GM18858 (cell line): ENCODE measurements at regions not wholly inside any gene's neighbourhood (a gene's known extent, or its start where the extent isn't known, plus 50 kb on each side); places are given as distances from the start of the nearest gene placed in this dataset.
"Not testable (repeated sequence)": the region's sequence is repeated elsewhere in the genome, so short reads cannot be mapped to it uniquely, and the experiment has no call there.

ENCODE experiments used
- ATAC-seq: cut with Tn5 transposase; IDR thresholded peaks from one replicate; pipeline ENCODE4 v1.9.1; 2021; ENCODE audit not compliant: unreplicated experiment

GRCh38 chr4:55028196-55028595, 97.2 kb downstream of the KDR start:
- no peak for ATAC-seq

GRCh38 chr4:55027596-55027995, 97.8 kb downstream of the KDR start:
- ATAC-seq: no peak

DNA sequence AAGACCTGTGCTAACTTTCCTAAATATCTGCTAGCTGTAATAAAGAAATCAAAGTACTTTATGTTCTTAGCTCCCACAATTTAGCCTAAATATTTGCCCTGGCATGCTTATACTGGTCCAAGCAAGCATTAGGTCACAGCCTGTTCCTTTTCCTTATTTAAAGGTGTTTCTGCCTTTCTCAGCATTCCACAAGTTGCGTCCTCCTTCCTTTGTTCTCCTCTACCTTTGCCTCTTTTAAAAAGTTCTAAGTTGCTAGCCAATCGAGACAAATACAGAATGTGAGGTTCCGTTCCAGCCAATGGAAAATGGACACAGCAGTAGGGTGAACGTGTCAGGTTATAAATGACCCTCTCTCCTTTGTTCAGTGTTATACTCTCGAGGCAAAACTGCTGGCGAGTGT, 99.9 kb downstream of the KDR start:
- not testable (repeated sequence) for ATAC-seq

DNA sequence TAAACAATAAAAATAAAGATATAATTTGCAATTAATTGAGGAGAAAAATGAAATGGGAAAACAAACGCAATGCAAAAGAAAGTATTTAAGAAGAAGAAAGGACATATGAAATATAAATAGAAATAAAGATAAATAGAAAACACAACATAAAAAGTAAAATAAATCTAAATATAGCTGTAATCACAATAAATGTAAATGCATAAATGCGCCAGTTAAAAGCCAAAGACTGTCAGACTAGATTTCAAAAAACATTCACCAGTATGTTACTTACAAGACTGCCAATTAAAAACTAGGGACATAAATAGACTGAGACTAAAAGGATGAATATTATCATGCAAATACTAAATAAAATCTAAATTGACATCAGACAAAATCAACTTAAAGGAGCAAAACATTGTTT, 102.4 kb downstream of the KDR start:
- no peak for ATAC-seq

DNA sequence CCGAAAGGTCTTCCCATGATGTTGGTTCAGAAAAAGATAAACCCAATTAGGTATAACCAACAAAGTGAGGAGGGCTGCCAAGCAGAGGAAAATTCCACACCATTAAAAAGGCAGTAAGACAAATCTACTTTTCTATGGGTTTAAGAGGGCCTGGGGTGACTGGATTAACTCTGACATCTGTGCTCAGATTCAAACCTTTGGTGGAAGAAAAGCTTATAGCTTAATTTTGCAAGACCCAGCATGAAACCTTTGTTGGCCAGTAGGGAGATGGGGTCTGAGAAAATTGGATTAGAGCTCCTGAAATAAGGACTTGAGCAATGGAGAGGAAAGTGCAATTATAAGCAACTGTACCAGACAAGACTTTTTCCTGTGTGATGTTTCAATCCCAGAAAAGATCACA, 104.2 kb downstream of the KDR start:
- ATAC-seq: no peak

GRCh38 chr4:55020131-55020530, 105.3 kb downstream of the KDR start:
- ATAC-seq: no peak

- no peak for ATAC-seq
Measured at GRCh38 chr4:55018978-55019377, 106.4 kb downstream of the KDR start.

DNA sequence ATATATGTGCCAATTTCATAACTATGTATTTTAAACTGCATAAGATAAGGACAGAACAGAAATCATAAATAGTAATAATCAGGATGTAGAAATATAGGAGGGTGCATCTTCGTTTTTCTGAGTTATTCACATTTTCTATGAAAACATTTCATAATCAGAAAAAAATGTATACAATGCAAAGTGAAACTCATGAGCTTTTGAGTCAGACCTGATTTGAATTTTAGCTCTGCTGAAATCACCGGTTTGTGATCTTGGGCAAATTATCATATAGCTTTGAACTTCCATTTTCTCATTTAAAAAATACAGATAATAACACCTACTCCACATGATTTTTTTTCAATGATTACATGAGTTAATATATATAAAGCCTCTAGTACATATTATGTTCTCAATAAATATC, 106.9 kb downstream of the KDR start:
- ATAC-seq: no peak

DNA sequence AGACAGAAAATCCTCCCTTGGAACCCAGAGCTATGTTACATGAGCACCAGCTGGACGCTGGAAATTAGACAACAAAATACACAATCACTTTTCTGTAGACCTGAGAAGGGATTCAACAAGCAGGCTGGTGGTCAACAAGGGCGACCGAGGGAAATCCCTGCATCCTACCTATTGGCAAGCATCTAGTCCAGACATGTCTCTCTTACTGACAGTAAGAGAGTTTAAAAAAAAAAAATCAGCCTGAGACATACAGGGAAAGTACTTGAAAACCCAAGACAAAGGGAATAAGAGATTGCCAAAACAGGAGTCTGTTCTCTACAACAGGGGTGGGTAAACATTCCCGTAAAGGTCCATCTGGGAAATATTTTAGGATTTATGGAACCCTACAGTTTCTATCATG, 108.0 kb downstream of the KDR start:
- ATAC-seq: no peak

DNA sequence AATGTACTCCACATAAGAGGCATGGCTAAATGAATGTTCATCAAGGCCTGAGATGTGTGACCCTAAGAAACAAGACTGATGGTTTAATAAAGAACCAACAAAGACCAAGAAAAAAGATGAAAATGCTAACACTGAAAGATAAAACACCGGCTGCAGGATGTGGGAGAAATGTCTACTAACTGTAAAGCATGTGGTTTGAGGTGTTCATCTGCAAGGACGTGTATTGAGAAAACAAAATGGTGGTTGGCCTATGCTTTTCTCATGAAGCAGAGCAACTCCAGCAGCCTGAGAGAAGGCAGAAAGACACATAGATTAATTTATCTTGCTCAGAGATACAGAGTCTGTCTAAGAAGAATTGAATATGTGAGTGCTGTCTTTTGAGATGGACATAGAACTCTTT, 109.3 kb downstream of the KDR start:
- ATAC-seq: no peak

DNA sequence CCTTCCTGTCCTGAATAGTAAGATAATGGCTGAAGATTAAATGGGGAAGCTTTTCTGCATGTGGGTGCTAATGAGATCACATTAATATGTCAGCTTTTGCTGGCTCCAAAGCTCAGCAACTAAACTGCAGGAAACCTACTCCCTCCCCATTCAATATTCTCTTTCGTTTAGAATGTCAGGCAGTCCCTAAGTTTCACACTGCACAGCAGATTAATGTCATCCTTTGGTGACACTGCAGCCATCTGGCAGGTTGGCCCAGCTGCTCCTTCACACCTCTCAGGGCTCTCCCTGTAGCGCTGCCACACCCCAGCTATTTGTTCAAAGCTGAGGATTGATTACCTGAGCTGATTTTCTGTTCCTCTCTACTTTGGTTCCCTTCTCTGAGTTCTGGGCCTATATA, 110.5 kb downstream of the KDR start:
- no peak for ATAC-seq

GRCh38 chr4:55013431-55013955, 111.9 kb downstream of the KDR start:
- ATAC-seq: no peak

DNA sequence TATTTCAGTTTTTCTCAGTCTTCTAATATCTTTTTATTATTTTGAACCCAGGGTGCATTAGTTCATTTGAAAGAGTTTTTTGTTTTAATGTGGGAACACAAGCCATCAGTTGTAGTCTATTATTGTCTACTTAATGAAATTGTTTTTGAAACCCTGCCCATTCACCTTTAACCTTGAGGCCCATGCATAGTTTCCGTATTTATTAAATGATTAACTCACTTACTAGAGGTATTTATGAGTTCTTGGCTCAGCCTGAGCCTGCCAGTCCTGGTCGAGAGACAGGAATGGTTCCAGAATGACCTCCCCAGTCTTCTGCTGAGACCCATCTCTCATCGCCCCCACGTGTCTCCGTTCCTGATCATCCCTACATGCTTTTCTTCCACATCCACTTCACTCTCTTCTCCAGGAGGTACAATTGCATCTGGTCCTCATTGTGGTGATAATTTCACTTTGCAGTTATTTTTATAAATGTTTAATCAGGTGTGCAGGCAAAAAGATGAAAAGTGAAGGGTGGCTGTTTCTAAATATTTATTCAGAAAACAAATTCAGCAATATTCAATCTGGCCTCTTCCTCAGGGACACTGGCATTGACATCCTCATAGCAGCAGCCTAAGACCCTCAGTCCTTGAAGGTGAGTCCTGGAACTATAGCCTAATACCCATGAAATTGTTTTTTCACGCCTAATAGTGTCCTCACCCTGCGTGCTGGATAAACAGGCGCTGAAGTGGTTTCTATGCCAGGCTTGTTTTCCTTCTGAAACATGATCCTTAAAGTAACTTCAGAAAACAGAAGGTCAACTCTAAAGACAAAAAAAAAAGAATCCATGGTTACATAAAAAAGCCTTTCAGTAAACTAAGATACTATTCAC, 112.8 kb downstream of the KDR start:
- ATAC-seq: no peak

GRCh38 chr4:55011761-55012160, 113.6 kb downstream of the KDR start:
- no peak for ATAC-seq

- no peak for ATAC-seq
Measured at GRCh38 chr4:55010550-55010949, 114.8 kb downstream of the KDR start.

DNA sequence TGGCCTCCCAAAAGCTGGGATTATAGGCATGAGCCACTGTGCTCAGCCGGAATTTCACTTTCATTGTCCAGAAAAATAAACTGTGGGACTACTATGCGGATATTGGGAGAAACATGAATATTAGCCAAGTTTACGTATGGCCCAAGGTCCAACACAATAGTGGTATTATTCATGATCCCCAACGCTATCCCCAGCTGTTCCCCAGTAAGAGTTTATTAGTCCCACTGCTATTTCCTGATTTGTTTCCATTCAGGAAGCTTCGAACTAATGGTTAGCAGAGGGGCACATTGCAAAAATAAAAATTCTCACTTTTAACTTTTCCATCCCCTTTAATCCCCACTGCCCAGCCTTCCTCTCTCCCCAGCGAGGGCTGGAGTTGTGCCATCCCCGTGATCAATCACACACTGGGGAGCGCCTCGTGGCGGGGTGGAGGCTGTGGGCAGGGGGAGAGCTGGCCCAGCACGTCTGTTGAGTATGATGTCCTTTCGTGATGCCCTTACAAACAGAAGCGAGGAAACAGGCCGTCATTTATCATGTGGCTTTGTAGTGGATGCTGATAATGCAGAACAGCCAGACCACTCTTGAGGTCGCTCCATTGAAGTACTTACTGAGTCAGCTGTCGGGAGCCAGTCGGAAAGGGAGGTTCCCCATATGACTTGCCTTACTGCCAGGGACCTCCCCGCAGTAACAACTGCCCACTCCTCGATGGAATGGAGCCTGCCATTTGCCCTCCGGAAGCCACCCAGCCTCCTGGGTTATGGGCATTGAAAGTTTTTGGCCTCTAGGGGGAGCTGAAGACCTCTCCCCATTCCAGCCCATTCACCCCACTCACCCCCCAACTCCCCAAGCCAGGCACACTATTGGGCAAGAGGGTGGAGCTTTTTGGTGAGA, 117.0 kb downstream of the KDR start:
- no peak for ATAC-seq

DNA sequence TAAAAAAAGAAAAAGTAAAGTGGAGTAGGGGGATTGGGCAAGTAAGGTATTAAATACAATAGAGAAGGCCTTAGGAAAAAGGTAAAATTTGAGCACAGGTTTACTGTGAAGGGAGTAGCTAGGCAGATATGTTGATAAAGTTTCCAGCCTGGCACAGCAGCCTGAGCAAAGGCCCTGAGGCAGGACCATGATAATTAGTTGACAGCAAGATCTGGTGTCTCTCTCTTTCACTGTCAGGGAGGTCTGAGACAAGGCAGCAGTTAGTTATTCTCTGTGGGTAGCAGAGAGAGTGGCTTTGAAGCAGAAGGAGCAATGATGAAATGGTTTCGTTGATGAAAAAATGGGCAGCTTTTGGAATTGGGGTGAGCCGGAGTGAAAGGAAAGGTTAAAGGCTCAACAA, 119.5 kb downstream of the KDR start:
- ATAC-seq: no peak

DNA sequence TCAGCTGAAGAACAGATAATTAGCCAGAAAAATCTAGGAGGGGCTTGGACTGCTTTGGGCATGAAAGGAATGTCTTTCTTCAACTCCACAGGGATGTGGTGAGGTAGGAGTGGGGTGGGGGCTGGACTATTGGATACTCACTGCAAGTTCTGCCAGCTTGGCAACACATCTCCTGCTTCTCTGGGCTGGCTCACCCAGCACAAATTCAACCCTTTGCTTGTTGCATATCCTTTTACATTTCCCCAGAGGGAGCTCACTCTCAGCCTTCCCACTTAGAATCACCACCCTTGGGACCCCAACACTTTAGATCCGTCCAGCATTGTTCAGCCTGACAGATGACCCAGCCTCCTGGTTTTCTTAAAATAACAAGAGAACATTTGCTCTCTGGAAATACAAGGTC, 120.6 kb downstream of the KDR start:
- no peak for ATAC-seq

- no peak for ATAC-seq
Measured at GRCh38 chr4:55002431-55002830, 123.0 kb downstream of the KDR start.

DNA sequence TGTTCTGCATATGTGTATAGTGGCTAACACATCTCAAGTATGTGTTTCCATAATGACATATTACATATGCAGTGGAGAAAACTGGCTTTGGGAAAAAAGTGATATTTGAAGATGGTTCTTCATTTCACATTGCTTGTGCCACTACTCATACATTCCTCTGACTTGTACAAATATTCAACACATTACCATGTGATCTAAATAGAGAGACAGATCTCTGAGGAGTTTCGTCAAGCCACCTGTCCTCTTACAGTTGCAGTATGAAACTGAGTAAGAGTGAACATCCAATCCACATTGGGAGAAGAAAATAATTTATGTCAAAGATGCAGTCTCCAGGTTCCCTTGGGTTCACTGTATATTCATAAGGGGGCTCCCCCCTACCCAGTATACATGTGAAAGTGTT, 123.9 kb downstream of the KDR start:
- no peak for ATAC-seq

GRCh38 chr4:54999003-54999402, 126.4 kb downstream of the KDR start:
- ATAC-seq: no peak

DNA sequence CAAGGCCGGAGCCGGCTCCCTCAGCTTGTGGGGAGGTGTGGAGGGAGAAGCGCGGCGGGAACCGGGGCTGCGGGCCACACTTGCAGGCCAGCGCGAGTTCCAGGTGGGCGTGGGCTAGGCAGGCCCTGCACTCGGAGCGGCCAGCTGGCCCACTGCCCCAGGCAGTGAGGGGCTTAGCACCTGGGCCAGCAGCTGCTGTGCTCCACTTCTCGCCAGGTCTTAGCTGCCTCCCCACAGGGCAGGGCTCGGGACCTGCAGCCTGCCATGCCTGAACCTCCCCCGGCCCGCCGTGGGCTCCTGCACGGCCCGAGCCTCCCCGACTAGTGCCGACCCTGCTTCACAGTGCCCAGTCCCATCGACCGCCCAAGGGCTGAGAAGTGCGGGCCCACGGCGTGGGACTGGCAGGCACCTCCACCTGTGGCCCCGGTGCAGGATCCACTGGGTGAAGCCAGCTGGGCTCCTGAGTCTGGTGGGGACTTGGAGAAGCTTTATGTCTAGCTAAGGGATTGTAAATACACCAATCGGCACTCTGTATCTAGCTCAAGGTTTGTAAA, 131.8 kb downstream of the KDR start:
- not testable (repeated sequence) for ATAC-seq
